GM19043 (cell line): ENCODE measurements at regions not wholly inside any gene's neighbourhood (a gene's known extent, or its start where the extent isn't known, plus 50 kb on each side); places are given as distances from the start of the nearest gene placed in this dataset.
"Not testable (repeated sequence)": the region's sequence is repeated elsewhere in the genome, so short reads cannot be mapped to it uniquely, and the experiment has no call there.

Source experiments
- ATAC-seq: cut with Tn5 transposase; IDR thresholded peaks from one replicate; pipeline ENCODE4 v1.9.1; 2021; ENCODE audit warnings: low read depth; ENCODE audit not compliant: unreplicated experiment

DNA sequence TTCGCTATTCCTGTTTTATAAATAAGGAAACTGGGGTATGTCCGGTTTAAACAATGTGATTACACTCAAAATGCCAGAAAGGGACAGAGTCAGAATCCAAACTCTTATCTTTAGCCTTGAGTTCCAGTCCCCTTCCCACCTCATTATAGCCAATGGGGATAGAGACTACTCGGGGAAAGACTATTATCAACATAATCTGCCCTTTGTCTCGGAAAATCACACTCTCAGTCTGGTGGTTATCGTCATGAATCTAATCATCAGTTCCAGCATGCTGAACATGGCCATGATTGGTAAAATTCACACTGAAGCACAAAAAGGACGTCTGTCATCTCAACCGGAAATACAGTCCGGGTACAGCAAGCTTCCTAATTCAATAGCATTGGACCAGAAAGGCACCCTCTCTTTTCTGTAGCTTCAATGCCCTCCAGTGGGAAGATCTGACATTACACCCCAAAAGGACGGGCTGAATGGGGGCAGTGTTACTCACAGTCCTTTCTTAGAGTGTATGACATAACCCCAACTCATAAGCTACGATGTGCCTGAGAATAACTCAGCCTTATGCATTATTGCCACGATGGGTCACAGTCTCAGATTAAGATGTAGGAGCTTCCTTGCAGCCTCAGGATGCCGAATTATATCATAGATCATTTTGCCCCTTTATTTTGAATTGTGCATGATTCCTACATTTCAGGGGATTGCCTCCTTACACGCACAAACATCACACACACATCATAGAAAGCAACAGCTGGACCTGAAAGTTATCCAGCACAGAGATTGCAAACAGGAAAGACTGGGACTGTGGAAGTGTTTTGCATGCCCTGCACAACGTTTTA is 390.4 kb upstream of the LMCD1 start:
- peak; percentile 92 for ATAC-seq

DNA sequence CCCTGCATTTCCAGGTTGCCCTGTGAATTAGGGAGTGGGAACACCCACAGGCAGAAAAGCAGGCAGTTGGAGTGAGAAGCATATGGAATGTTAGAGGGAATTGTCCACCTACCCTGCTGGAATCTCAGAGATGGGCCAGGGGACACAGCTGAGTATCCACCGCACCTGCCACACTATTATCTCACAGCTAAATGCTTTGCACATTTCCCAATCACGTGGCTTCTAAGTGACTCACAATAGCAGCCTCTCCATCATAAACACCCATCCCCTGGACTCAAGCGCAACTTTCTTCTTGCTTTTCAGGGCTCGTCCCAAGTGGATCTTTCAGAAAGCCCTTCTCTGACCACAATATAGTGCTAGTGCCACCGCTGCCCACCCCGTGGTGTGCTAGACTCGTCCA is 389.0 kb upstream of the LMCD1 start:
- no peak for ATAC-seq

DNA sequence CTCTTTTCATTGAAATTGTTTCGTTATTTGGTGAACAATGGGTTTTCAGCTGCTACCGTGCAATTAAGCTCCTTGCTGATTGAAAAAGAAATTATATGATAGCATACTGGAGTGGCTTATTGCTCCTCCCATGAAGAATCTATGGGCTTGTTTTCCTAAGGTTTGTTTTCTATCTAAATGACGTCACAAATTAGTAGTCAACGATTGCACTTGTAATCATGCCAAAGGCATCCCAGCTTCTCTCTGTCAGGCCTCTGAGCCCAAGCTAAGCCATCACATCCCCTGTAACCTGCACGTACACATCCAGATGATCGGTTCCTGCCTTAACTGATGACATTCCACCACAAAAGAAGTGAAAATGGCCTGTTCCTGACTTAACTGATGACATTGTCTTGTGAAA is 388.0 kb upstream of the LMCD1 start:
- no peak for ATAC-seq

DNA sequence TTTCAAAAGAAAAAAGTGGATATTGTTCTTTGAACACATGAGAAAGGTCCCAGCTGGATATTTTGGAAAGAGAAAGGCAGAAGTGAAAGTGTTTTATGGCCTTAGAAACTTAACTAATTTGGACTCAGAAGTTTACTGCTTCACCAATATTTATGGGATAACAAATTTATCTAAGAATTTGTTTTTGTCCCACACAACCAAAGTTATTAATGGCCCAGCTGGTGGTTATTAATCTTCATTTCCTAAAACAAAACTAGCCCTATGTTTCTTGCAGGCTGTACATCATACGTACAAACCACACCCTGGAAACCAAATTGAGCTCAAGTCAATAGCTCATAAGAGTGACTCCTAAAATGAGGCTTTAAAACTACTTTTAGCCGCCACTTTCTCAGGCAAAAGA is 372.9 kb upstream of the LMCD1 start:
- ATAC-seq: no peak

DNA sequence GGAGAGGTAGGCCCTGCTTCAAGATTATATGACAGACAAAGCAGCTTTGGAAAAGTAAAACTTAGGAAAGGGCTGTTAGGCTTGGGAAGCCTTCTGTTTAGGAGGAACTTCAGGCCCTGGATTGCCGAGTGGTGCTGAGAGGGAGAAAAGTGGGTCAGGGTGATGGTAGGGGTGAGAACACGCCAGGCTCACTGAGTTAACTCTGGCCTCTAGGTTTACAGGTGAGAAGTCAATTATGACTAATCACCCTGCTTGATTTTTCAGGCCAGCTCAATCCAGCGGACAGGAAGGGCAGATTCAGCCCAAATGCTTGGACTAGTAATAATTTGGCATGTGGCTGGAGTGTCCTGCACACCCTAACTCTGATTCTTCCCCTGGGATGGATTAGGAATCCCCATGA is 365.1 kb upstream of the LMCD1 start:
- ATAC-seq: no peak

DNA sequence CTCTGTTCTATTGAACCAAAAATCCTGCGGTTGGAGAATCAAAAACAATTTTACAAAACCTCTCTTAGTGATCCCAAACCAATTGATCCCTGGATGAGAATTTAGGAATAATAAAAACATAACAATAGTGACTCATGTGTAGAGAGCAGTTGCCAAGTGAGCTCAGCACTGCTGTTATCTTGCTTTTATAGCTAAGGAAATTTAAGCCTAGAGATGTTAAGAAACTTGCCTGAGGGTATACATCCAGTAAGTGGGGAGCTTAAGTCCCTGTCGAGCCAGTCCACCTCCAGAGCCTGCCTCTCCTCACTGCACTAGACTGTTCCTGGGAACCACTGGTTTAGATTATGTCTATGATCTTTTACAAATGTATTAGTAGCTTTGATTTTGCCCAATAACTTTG is 358.4 kb upstream of the LMCD1 start:
- no peak for ATAC-seq

DNA sequence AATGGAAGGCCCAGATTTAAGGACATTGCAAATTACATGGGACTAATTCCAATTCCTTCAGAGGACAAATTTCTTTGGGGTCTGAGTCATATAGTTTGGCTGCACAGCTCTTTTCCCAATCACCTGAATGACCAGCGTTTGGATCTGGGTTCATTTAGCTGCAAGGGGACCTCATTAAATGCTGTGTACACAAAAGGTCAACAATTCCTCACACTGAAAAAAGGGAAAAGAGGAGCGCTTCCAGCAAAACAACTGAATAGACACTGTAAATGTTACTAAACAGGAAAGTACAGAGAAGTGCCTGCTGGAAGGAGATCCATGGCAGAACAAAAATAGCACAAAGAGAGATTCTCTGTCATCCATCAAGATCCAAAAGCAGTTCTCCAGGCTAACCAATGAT is 356.0 kb upstream of the LMCD1 start:
- ATAC-seq: no peak

DNA sequence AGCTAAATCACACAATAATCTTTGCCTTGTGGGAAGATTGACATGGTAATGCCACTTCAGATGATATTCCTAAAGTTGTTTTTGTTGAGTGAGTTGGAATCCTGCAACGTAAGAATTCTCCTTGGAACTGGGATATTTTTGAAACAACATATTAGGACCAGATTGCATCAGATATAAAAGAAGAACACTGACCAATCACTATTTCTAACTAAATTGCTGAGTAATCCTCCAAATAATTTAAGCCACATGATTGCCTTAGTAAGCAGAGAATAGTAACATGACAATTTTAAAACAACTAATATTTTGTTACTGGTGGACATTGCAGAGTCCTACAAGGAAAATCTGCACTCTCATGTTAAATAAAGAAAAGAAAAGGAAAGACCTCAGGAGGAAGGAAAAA is 353.9 kb upstream of the LMCD1 start:
- no peak for ATAC-seq

DNA sequence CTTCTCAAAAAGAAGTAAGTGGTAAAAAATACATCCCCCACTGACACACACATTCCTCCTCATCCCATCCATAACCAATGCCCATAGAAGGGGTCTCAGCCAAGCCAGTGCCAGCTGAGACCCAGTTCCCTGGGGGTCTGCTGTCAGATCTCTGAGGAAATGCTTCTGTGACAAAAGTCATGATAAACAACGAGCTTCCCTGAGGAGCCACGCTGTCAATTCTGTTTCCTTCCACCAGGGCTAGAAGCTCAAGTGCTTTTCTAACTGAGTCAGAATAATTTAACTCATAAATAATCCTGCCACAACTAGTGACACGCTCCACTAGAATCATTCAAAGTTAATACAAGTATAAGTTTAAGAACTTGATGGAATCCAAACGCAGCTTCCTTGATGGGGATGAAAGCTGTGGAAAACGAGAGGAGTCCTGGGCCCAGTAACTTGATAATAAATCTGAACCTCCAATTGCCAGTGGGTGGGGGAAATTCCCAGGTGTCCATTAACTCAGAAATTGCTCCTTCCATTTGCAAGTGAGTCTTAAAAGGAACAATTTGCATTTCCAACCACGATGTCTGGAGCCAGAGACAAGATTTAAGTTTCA is 348.7 kb upstream of the LMCD1 start:
- no peak for ATAC-seq

DNA sequence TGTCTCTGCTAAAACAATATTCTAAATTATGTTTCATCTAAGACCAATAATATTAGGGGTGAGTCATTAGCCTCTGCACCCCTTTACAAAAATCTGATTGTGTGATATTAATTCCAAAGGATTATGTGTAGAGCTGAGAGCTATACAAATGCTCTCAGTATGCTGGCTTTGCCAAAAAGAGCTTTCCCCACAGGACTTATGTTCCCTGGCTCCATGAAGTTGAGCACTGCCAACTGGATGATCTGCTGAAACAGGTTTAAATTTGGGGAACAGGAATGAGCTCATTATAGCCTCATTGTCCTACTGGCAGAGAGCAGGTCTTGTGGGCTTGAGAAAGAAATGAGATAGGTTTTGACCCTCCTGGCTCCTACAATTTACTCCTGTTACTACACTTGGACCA is 347.8 kb upstream of the LMCD1 start:
- ATAC-seq: no peak

DNA sequence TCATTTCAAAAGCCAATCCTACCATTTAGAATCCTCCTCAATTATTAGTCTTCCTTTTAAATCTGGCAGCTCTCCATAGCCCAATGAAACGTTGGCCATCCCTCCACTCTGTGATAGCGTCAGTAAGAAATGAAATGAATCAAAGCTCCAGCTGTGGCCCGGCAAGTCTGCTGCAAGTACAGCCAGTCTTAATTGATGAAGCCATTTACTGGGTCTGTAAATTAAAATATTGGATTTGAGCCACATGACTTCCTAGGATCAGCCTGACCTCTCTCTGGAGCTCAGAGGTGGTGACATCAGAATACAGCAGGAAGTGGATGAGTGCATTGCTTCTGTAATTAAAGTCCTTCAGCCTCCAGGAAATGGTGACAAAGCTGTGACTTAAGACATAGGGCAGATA is 347.0 kb upstream of the LMCD1 start:
- ATAC-seq: no peak

DNA sequence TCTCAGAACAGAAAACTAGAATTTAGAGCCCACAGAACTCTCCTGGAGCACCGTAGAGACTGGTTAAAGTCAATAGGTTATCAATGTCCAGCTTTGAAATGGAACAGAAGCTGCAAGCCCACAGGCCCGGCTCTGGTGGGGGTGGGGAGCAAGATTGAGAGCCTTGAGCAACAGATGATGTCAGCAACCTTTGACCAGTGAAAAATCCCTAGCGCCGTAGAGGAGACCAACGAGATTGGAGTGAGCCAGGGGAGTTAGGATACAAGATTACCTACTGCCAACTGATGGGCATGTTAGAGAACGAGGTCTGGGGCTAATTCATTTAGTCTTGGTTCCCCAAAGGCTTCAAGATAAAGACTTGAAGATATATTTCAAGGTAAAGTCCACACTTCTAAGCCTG is 345.5 kb upstream of the LMCD1 start:
- ATAC-seq: no peak

DNA sequence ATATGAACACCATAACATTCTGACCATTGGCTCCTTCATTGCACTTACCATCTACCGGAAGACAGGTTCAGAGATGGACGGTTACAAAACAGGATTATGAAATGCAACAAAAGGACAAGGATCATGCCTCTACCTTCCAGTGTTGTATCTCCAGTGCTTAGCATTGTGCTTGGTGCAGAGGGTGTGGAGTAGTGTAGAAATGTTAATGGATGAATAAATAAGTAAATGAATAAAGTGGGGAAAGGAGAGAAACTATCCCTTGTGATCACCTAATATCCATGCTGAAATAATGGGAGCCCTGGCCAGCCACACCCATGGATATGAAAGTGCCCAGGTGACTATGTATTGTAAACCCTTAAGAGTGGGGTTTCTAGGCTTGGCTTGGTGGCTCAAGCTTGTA is 344.8 kb upstream of the LMCD1 start:
- ATAC-seq: no peak

DNA sequence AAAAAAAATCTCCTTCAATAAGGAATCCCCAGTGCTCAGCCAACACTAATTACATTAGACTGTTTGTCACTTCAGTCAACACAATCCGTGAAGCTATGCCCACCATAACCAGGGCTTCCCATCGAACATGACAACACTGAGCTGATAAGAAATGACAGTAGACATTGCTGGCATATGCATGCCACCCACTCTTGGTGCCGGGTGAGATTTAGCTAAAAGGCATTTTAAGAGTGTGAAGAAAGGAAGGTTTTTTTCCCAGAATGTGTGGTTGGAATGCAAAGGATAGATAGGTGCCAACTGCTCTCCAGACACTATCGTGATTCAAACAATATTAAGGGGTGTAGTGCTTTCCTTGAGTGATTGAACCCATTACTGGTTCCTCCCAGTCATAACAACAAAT is 344.0 kb upstream of the LMCD1 start:
- ATAC-seq: no peak

DNA sequence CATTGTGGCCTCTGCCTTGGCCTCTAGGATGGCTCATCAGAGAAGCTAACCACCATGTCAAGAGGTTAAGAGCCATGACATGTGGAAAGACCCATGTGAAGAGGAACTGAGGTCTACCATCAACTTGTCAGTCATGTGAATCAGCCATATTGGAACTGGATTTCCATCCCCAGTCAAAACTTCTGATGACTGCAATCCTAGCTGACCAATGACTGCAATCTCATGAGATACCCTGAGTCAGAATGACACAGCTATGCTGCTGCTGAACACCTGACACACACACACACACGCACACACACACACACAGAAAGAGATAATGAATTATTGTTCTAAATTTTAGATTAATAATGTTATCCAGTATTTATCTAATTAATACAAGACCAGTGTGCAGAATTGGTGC is 337.5 kb upstream of the LMCD1 start:
- no peak for ATAC-seq

DNA sequence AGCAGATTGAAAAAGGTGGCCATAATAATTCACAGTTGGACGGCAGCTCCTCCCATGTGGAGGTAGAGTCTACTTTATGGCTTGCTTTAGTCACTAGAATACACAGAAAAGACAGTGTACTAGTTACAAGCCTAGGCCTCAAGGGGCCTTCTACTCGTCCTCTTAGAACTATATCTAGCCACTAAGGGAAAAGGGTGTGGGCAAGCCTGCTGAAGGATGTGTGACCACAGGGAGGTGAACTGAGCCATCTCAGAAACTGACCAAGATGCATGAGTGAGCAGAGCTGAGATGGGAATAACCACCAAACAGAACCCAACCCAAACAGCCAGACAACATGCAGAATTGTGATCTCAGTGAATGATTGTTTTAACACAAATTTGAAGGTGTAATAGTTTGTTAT is 335.6 kb upstream of the LMCD1 start:
- ATAC-seq: no peak

DNA sequence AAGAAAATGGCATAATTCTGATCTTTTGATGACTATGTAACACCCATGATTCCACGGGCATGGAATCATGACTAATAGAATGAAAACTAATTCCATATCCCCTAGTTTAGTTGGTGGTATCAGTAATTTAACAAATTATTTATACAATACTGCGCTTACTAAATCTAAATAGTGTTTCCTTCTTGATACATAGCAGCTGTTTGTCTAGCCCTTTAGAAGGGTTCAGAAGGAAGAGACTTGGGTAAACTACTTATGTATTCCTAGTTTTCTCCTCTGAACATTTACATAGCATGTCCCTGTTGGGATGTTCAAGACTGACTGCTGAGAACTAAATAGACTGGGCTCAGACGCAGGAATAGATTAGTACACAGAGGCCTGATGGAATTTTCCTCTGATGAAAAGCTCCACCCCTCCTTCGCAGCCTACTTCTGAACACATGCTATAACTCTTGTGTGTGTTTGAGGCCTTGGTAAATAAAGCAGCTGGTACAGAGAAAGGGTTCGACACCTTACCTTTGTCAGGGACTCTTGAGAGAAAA is 330.6 kb upstream of the LMCD1 start:
- no peak for ATAC-seq

DNA sequence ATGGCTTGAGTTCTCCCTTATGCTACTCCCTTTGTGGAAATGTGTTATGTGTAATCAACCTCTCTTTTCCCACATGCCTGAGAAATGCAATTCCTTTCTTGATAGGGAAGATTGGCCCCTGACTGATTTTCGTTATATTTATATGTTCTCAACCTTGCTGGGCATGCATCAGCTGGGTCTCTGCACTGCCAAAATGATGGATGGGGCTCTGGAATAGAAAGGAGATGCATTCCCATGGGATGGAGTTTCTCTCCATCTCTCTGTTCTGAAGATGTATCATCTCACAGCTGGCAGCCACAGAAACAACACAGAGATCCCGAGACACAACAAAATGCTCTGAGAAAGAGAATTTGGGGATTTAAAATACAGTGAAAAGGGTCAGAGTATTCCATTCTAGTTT is 327.7 kb upstream of the LMCD1 start:
- ATAC-seq: no peak

DNA sequence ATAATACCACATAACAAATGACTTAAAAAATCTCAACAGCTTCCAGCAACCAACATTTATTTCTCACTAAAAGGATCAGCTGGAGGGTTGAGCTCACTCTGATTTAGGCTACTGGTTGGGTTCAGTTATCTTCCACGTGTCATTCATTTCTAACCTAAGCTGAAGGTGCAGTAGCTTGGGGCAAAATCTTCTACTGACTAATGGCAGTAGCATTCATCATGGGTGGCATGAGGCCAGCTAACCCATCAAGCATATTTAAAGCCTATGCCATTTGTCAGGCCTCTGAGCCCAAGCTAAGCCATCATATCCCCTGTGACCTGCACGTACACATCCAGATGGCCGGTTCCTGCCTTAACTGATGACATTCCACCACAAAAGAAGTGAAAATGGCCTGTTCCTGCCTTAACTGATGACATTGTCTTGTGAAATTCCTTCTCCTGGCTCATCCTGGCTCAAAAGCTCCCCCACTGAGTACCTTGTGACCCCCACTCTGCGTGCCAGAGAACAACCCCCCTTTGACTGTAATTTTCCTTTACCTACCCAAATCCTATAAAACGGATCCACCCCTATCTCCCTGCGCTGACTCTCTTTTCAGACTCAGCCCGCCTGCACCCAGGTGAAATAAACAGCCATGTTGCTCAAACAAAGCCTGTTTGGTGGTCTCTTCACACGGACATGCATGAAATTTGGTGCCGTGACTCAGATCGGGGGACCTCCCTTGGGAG is 324.7 kb upstream of the LMCD1 start:
- not testable (repeated sequence) for ATAC-seq

DNA sequence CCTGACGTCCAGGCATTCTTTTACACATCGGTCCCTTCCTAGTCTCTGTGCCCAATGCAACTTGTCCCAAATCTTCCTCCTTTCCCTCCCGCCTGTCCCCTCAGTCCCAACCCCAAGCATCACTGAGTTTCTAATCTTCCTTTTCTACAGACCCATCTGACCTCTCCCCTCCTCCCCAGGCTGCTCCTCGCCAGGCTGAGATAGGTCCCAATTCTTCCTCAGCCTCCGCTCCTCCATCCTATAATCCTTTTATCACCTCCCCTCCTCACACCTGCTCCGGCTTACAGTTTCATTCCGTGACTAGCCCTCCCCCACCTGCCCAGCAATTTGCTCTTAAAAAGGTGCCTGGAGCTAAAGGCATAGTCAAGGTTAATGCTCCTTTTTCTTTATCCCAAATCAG is 323.1 kb upstream of the LMCD1 start:
- ATAC-seq: not testable (repeated sequence)

DNA sequence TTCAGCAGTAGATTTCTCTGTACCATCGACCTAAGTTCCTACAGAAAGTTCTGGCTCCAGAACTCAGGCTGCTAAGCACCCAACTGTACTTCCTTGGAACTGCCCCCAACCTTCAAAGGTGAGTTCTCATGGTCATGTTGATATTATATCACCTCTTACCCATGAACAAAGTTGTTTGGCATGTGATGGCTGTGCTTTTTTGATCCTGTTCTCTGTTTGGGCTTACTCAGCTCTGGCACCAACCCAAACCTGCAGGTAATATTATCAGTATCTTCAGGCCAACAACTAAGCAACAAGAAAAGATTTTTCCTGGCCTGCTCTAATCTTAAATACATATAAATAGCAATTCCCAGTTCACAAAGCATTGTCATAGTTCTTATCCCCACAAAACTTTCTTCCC is 318.7 kb upstream of the LMCD1 start:
- ATAC-seq: no peak

DNA sequence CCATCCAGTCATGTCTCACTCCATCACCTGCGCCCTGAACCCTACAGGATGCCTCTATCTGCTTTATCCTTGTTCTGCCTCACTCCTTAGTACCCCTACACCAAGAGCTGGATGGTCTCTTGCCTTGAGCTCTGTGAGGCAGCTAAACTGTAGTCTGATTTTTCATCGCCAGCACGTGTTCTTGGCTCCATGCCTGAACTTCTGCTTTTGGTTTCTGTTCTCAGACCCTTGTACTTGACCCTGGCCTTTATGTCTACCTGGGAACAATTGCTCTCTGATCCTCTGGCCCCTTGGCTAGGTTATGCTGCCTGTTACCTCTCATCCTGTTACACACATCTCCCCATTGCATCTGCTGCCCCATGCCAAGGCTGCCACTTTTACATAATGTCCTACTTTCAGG is 318.0 kb upstream of the LMCD1 start:
- peak; percentile 68 for ATAC-seq
